ENCODE measurements at regions not wholly inside any gene's neighbourhood (a gene's known extent, or its start where the extent isn't known, plus 50 kb on each side); places are given as distances from the start of the nearest gene placed in this dataset.

DNA sequence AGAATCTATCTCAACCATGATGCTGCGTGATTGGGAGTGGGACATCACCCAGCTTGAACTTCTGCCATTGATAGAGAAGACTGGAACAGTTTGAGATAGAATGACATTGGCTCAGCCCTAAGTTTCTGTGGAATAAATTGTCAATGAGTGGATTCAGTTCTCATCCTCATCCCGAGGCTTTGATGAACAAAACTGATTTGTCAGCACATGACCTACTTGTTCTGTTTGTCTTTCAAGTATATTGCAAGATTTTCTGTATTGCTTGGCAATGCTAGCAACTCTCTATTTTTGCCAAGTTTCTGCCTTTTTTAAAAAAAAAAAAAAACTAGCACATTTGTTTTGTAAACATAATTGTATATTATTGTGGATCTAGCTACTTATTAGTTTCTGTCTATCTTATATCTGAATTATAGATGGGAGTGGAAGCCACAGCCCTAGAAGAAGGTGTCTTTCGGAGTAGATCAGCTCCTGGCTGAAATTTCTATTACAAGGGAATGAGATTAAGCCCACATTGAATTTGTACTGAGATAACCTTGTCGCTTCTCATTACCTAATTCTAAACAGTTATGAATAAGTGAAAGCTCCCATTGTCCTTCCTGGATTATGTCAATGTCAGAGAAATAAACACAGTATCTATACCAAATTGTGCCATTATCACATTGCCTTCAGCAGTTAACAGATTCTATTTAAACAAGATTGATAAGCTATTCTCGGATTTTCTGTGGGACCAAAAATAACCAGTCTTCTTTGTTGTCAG lies 166.1 kb downstream of the TNFSF13B start:
- no peaks in the 10 kb centered on the region for H3K36me3 ChIP-seq
- H3K27me3 ChIP-seq, result no peaks in the 10 kb centered on the region
- no peak overlapping the region for H3K27ac ChIP-seq
- DNase-seq, result no peak
- H3K9me3 ChIP-seq, result no peaks in the 10 kb centered on the region
- no peaks in the 10 kb centered on the region for H3K4me1 ChIP-seq
- intact Hi-C loops (cut with DNase I; ENCODE audit: low total_unique reads), result no loop called here
- no peak overlapping the region for H3K4me3 ChIP-seq
- TF ChIP-seq CTCF (IDR thresholded peaks at IDR 0.05), result no peak

GRCh38 chr13:108437496-108437895 lies 168.0 kb downstream of the TNFSF13B start:
- H3K4me3 ChIP-seq, result no peak overlapping the region
- DNase-seq, result no peak
- H3K4me1 ChIP-seq, result no peaks in the 10 kb centered on the region
- intact Hi-C loops (cut with DNase I; ENCODE audit: low total_unique reads), result no loop called here
- H3K27ac ChIP-seq, result no peak overlapping the region
- TF ChIP-seq CTCF (IDR thresholded peaks at IDR 0.05), result no peak
- no peaks in the 10 kb centered on the region for H3K9me3 ChIP-seq
- no peaks in the 10 kb centered on the region for H3K27me3 ChIP-seq
- H3K36me3 ChIP-seq, result no peaks in the 10 kb centered on the region

- no peak overlapping the region for H3K4me3 ChIP-seq
Observed at GRCh38 chr13:108439556-108439955, 170.0 kb downstream of the TNFSF13B start.

GRCh38 chr13:108444448-108444847 lies 174.9 kb downstream of the TNFSF13B start:
- no peak for TF ChIP-seq CTCF (IDR thresholded peaks at IDR 0.05)
- Histone ChIP-seq H3K4me1 (no peaks in the 10 kb centered on the region), H3K27me3 (no peaks in the 10 kb centered on the region), H3K4me3 (no peak overlapping the region), H3K27ac (no peak overlapping the region), H3K9me3 (no peaks in the 10 kb centered on the region), H3K36me3 (no peaks in the 10 kb centered on the region)
- no peak for DNase-seq
- intact Hi-C loops (cut with DNase I; ENCODE audit: low total_unique reads), result no loop called here

More at GRCh38 chr13:108439556-108439955, 170.0 kb downstream of the TNFSF13B start:
- H3K9me3 ChIP-seq, result no peaks in the 10 kb centered on the region
- intact Hi-C loops (cut with DNase I; ENCODE audit: low total_unique reads), result no loop called here
- no peak overlapping the region for H3K27ac ChIP-seq
- no peak for DNase-seq
- no peaks in the 10 kb centered on the region for H3K36me3 ChIP-seq
- no peak for TF ChIP-seq CTCF (IDR thresholded peaks at IDR 0.05)
- H3K27me3 ChIP-seq, result no peaks in the 10 kb centered on the region
- no peaks in the 10 kb centered on the region for H3K4me1 ChIP-seq

GRCh38 chr13:108448891-108449290 lies 179.4 kb downstream of the TNFSF13B start:
- H3K27me3 ChIP-seq, result no peaks in the 10 kb centered on the region
- no peaks in the 10 kb centered on the region for H3K36me3 ChIP-seq
- no peak overlapping the region for H3K27ac ChIP-seq
- no peaks in the 10 kb centered on the region for H3K9me3 ChIP-seq
- no peak for DNase-seq
- intact Hi-C loops (cut with DNase I; ENCODE audit: low total_unique reads), result no loop called here
- no peak overlapping the region for H3K4me3 ChIP-seq
- no peaks in the 10 kb centered on the region for H3K4me1 ChIP-seq
- no peak for TF ChIP-seq CTCF (IDR thresholded peaks at IDR 0.05)

Measured in tibial artery (tissue), 4 donors.